NCI-H146 treated with DMSO at 0.1 percent for 48 hours (cell line): ENCODE measurements at regions not wholly inside any gene's neighbourhood (a gene's known extent, or its start where the extent isn't known, plus 50 kb on each side); places are given as distances from the start of the nearest gene placed in this dataset.
"Not testable (repeated sequence)": the region's sequence is repeated elsewhere in the genome, so short reads cannot be mapped to it uniquely, and the experiment has no call there.

Source experiments
- DNase-seq: peaks from one replicate; lab custom pipeline; 2025; ENCODE audit not compliant: unreplicated experiment; lab: John Stamatoyannopoulos, UW

- no peak for DNase-seq
These were observed 97.2 kb downstream of the KDR start for GRCh38 chr4:55028196-55028595.

DNA sequence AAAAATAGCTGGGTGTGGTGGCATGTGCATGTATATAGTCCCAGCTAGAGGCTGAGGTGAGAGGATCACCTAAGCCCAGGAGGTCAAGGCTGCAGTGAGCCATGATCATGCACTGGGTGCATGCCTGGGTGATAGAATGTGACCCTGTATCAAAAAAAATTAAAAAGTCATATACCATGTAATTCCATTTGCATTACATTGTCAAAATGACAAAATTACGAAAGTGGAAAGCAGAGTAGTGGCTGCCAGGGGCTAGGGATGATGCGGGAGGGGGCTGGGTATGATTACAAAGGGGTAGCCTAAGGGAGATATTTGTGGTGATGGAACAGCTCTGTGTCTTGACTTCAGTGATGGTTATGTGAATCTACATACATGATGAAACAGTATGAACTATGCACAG lies 97.8 kb downstream of the KDR start:
- DNase-seq = no peak

DNA sequence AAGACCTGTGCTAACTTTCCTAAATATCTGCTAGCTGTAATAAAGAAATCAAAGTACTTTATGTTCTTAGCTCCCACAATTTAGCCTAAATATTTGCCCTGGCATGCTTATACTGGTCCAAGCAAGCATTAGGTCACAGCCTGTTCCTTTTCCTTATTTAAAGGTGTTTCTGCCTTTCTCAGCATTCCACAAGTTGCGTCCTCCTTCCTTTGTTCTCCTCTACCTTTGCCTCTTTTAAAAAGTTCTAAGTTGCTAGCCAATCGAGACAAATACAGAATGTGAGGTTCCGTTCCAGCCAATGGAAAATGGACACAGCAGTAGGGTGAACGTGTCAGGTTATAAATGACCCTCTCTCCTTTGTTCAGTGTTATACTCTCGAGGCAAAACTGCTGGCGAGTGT lies 99.9 kb downstream of the KDR start:
- DNase-seq = not testable (repeated sequence)

GRCh38 chr4:55023030-55023429 lies 102.4 kb downstream of the KDR start:
- no peak for DNase-seq

- no peak for DNase-seq
These were observed 104.2 kb downstream of the KDR start for GRCh38 chr4:55021214-55021613.

GRCh38 chr4:55020131-55020530 lies 105.3 kb downstream of the KDR start:
- DNase-seq = no peak

DNA sequence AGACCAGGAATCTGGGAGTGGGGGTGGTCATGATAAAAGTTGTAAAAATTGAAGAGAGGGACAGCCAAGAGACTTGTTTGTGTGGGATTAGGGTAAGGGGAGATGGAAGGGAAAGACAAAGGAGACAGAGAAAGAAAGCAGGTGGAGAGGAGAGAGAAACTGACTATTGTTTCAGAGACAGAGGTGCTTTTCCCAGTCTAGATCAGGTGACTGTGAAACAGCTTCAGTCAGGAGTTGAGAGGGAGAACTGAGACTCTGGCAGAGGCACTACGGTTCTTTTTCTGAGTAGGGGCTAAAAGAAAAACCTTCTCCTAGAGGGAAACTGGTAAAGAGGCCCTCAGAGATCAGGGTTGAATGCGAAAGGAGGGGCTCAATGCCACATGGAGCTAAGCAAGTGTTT lies 106.4 kb downstream of the KDR start:
- no peak for DNase-seq

DNA sequence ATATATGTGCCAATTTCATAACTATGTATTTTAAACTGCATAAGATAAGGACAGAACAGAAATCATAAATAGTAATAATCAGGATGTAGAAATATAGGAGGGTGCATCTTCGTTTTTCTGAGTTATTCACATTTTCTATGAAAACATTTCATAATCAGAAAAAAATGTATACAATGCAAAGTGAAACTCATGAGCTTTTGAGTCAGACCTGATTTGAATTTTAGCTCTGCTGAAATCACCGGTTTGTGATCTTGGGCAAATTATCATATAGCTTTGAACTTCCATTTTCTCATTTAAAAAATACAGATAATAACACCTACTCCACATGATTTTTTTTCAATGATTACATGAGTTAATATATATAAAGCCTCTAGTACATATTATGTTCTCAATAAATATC lies 106.9 kb downstream of the KDR start:
- no peak for DNase-seq

DNA sequence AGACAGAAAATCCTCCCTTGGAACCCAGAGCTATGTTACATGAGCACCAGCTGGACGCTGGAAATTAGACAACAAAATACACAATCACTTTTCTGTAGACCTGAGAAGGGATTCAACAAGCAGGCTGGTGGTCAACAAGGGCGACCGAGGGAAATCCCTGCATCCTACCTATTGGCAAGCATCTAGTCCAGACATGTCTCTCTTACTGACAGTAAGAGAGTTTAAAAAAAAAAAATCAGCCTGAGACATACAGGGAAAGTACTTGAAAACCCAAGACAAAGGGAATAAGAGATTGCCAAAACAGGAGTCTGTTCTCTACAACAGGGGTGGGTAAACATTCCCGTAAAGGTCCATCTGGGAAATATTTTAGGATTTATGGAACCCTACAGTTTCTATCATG lies 108.0 kb downstream of the KDR start:
- no peak for DNase-seq

- DNase-seq = no peak
These were observed 109.3 kb downstream of the KDR start for GRCh38 chr4:55016131-55016530.

- DNase-seq = no peak
These were observed 110.5 kb downstream of the KDR start for GRCh38 chr4:55014876-55015275.

DNA sequence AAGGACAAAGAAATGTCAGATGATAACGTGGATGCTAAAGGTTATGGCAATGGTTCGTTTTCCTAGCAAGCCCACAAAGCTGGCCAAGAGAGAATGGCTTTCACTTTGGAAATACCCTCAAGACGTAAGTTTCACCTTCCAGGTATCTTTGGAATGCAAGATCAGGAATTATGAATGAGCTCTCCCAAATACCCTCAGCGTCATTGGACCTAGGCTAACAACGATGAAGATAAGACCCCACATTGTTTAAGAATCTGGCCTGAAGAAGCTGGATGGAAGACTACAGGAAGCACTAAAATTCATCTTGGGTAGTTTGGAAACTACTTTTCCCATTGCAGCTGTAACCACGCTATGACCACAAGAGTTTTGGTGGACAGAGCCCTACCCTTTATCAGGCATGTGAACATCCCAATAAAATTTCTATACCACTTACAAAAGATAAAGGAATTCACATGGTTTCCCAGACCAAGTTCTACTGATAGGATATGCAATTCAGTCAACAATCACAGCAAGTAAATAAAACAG lies 111.9 kb downstream of the KDR start:
- no peak for DNase-seq

- no peak for DNase-seq
These were observed 112.8 kb downstream of the KDR start for GRCh38 chr4:55012363-55013230.

DNA sequence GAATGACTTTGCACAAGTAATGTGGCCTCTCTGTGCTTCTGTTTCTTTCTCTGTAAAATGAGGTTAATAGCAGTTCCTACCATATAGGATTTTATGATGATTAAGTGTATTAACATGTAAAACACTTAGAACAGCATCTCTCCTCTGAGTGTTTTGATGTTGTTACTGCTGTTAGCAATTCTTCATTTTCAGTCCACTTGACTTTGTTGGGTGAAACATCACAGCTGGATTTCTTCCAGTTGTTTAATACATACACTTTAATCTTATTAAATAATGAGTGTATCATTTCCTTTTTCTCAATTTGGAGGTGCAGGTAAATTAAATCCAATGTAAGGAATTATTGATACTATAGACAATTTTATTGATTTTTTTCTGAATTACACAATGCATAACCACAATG lies 113.6 kb downstream of the KDR start:
- no peak for DNase-seq

DNA sequence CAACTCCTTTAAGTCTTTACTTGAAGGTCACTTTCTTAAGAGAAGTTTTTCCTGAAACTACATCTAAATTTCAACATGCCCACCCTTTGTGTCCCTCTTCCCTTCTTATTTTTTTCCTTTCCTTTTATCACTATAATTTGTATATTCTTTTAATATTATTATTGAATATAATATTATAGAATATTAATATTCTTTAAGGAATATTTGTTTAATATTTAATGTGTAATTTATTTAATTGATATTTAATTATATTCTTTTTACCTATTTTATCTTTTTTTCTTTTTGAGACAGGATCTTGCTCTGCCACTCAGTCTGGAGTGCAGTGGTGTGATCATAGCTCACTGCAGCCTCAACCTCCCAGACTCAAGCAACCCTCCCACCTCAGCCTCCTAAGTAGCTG lies 114.8 kb downstream of the KDR start:
- no peak for DNase-seq

DNA sequence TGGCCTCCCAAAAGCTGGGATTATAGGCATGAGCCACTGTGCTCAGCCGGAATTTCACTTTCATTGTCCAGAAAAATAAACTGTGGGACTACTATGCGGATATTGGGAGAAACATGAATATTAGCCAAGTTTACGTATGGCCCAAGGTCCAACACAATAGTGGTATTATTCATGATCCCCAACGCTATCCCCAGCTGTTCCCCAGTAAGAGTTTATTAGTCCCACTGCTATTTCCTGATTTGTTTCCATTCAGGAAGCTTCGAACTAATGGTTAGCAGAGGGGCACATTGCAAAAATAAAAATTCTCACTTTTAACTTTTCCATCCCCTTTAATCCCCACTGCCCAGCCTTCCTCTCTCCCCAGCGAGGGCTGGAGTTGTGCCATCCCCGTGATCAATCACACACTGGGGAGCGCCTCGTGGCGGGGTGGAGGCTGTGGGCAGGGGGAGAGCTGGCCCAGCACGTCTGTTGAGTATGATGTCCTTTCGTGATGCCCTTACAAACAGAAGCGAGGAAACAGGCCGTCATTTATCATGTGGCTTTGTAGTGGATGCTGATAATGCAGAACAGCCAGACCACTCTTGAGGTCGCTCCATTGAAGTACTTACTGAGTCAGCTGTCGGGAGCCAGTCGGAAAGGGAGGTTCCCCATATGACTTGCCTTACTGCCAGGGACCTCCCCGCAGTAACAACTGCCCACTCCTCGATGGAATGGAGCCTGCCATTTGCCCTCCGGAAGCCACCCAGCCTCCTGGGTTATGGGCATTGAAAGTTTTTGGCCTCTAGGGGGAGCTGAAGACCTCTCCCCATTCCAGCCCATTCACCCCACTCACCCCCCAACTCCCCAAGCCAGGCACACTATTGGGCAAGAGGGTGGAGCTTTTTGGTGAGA lies 117.0 kb downstream of the KDR start:
- DNase-seq = no peak

DNA sequence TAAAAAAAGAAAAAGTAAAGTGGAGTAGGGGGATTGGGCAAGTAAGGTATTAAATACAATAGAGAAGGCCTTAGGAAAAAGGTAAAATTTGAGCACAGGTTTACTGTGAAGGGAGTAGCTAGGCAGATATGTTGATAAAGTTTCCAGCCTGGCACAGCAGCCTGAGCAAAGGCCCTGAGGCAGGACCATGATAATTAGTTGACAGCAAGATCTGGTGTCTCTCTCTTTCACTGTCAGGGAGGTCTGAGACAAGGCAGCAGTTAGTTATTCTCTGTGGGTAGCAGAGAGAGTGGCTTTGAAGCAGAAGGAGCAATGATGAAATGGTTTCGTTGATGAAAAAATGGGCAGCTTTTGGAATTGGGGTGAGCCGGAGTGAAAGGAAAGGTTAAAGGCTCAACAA lies 119.5 kb downstream of the KDR start:
- no peak for DNase-seq

DNA sequence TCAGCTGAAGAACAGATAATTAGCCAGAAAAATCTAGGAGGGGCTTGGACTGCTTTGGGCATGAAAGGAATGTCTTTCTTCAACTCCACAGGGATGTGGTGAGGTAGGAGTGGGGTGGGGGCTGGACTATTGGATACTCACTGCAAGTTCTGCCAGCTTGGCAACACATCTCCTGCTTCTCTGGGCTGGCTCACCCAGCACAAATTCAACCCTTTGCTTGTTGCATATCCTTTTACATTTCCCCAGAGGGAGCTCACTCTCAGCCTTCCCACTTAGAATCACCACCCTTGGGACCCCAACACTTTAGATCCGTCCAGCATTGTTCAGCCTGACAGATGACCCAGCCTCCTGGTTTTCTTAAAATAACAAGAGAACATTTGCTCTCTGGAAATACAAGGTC lies 120.6 kb downstream of the KDR start:
- no peak for DNase-seq

GRCh38 chr4:55002431-55002830 lies 123.0 kb downstream of the KDR start:
- DNase-seq = no peak

GRCh38 chr4:55001538-55001937 lies 123.9 kb downstream of the KDR start:
- no peak for DNase-seq

GRCh38 chr4:54999003-54999402 lies 126.4 kb downstream of the KDR start:
- DNase-seq = no peak

DNA sequence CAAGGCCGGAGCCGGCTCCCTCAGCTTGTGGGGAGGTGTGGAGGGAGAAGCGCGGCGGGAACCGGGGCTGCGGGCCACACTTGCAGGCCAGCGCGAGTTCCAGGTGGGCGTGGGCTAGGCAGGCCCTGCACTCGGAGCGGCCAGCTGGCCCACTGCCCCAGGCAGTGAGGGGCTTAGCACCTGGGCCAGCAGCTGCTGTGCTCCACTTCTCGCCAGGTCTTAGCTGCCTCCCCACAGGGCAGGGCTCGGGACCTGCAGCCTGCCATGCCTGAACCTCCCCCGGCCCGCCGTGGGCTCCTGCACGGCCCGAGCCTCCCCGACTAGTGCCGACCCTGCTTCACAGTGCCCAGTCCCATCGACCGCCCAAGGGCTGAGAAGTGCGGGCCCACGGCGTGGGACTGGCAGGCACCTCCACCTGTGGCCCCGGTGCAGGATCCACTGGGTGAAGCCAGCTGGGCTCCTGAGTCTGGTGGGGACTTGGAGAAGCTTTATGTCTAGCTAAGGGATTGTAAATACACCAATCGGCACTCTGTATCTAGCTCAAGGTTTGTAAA lies 131.8 kb downstream of the KDR start:
- not testable (repeated sequence) for DNase-seq
